Caco-2 (cell line): ENCODE measurements at regions not wholly inside any gene's neighbourhood (a gene's known extent, or its start where the extent isn't known, plus 50 kb on each side); places are given as distances from the start of the nearest gene placed in this dataset.

Experiments used
- BruUV-seq: library from RNA; stranded (reverse); fragments of 400-500 nt; replicated peaks from 2 replicates; lab custom pipeline; 2021; lab: Mats Ljungman, UMichigan
- CTCF ChIA-PET: fragments of 300-600 bp; sonication (Branson Sonifier 250); formaldehyde crosslinking; loops from one replicate; lab custom pipeline; 2022; ENCODE audit warnings: antibody characterized with exemption; lab: Charles Lee
- POLR2A ChIA-PET: fragments of 300-600 bp; sonication (Branson Sonifier 250); formaldehyde crosslinking; loops from one replicate; lab custom pipeline; 2022; ENCODE audit warnings: antibody characterized with exemption; lab: Charles Lee
- DNase-seq, 2 experiments: peaks; one replicate each; pipeline versions ENCODE4 v3.0.0 to v3.0.0-alpha.2; 2020 to 2022
- H3K27me3 ChIP-seq: replicated peaks from 2 replicates; pipeline ENCODE4 v1.6.0; 2011; ENCODE audit warnings: low read length; ENCODE audit not compliant: control insufficient read depth, insufficient read depth
- H3K36me3 ChIP-seq: 2 replicates; pipeline ENCODE4 v1.5.1; 2011; ENCODE audit warnings: low read length; ENCODE audit not compliant: control insufficient read depth, insufficient read depth
- H3K4me1 ChIP-seq: fragments of 250-450 bp; sonication (Bioruptor Pico); 2 replicates; pipeline ENCODE4 v1.5.1; 2020; ENCODE audit warnings: mild to moderate bottlenecking
- H3K4me3 ChIP-seq: 2 replicates; pipeline ENCODE4 v1.5.1; 2011; ENCODE audit warnings: low read depth, mild to moderate bottlenecking, control low read depth, low read length
- H3K9me3 ChIP-seq: fragments of 250-450 bp; sonication (Bioruptor Pico); 2 replicates; pipeline ENCODE4 v1.5.1; 2020; ENCODE audit warnings: mild to moderate bottlenecking, moderate library complexity
- H3K27ac Mint-ChIP-seq: one replicate; pipeline ENCODE4 v1.8.0; 2022; ENCODE audit warnings: mixed read lengths; ENCODE audit not compliant: unreplicated experiment
- H3K27me3 Mint-ChIP-seq: one replicate; pipeline ENCODE4 v1.8.0; 2022; ENCODE audit warnings: mixed read lengths; ENCODE audit not compliant: insufficient read depth, unreplicated experiment
- H3K36me3 Mint-ChIP-seq: one replicate; pipeline ENCODE4 v1.8.0; 2022; ENCODE audit warnings: mild to moderate bottlenecking, mixed read lengths; ENCODE audit not compliant: insufficient read depth, unreplicated experiment
- H3K4me1 Mint-ChIP-seq: one replicate; pipeline ENCODE4 v1.8.0; 2022; ENCODE audit warnings: low read depth, mixed read lengths; ENCODE audit not compliant: unreplicated experiment
- H3K4me3 Mint-ChIP-seq: one replicate; pipeline ENCODE4 v1.8.0; 2022; ENCODE audit warnings: mild to moderate bottlenecking, moderate library complexity, mixed read lengths; ENCODE audit not compliant: unreplicated experiment
- H3K9me3 Mint-ChIP-seq: one replicate; pipeline ENCODE4 v1.8.0; 2022; ENCODE audit warnings: mixed read lengths; ENCODE audit not compliant: unreplicated experiment
- intact Hi-C: fragments of 100-400 bp; cut with micrococcal nuclease; formaldehyde crosslinking; loops from one replicate; pipeline ENCODE4 v1.10.0; 2022; ENCODE audit not compliant: unreplicated experiment
- TF ChIP-seq, protein P1 (sequence below), 2 experiments: fragments of 200-600 bp in 1 of 2; IDR thresholded peaks; 1 replicate in 1 of 2; 2 replicates in 1 of 2; pipeline versions ENCODE4 v1.5.1 to v1.8.0; 2011 to 2022; ENCODE audit warnings: antibody characterized with exemption in 1 of 2, control low read depth in 1 of 2, inconsistent platforms in 1 of 2, low read depth in 1 of 2, low read length in 1 of 2, mild to moderate bottlenecking in 1 of 2, moderate library complexity in 1 of 2; ENCODE audit not compliant: insufficient read depth in 1 of 2, severe bottlenecking in 1 of 2, unreplicated experiment in 1 of 2

GRCh38 chr13:22298530-22298929 is 627.7 kb downstream of the FGF9 start:
- Histone ChIP-seq H3K4me1 (no peaks in the 10 kb centered on the region), H3K27me3 (no peaks in the 10 kb centered on the region), H3K4me3 (no peak overlapping the region), H3K36me3 (no peaks in the 10 kb centered on the region), H3K9me3 (0 out of 2 replicates have a peak, but pooled peaks cover 4% of the 10 kb centered on the region)
- Mint-ChIP-seq H3K27me3 (peaks cover 2% of the 10 kb centered on the region), H3K27ac (no peak overlapping the region), H3K9me3 (peaks cover 27% of the 10 kb centered on the region), H3K36me3 (no peaks in the 10 kb centered on the region), H3K4me1 (no peaks in the 10 kb centered on the region), H3K4me3 (no peak overlapping the region)
- intact Hi-C loops, result no loop called here
- no peak for DNase-seq
- ChIA-PET CTCF (no interaction called here), POLR2A (no interaction called here)
- TF ChIP-seq, protein P1, sequence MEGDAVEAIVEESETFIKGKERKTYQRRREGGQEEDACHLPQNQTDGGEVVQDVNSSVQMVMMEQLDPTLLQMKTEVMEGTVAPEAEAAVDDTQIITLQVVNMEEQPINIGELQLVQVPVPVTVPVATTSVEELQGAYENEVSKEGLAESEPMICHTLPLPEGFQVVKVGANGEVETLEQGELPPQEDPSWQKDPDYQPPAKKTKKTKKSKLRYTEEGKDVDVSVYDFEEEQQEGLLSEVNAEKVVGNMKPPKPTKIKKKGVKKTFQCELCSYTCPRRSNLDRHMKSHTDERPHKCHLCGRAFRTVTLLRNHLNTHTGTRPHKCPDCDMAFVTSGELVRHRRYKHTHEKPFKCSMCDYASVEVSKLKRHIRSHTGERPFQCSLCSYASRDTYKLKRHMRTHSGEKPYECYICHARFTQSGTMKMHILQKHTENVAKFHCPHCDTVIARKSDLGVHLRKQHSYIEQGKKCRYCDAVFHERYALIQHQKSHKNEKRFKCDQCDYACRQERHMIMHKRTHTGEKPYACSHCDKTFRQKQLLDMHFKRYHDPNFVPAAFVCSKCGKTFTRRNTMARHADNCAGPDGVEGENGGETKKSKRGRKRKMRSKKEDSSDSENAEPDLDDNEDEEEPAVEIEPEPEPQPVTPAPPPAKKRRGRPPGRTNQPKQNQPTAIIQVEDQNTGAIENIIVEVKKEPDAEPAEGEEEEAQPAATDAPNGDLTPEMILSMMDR (IDR thresholded peaks at IDR 0.05; ENCODE audit: insufficient read depth in 1 of 2, low read depth in 1 of 2, low read length in 1 of 2, severe bottlenecking in 1 of 2, unreplicated experiment in 1 of 2), result no peak
- BruUV-seq, result no TSS peak

- TF ChIP-seq, protein P1 (IDR thresholded peaks at IDR 0.05; ENCODE audit: insufficient read depth in 1 of 2, low read depth in 1 of 2, low read length in 1 of 2, severe bottlenecking in 1 of 2, unreplicated experiment in 1 of 2), result no peak
- no peaks in the 10 kb centered on the region for H3K4me1 ChIP-seq
- H3K9me3 ChIP-seq, result no peaks in the 10 kb centered on the region
- intact Hi-C loops, result no loop called here
- CTCF ChIA-PET, result no interaction called here
- no peak overlapping the region for H3K27ac Mint-ChIP-seq
- no peaks in the 10 kb centered on the region for H3K27me3 ChIP-seq
- BruUV-seq, result no TSS peak
- no peaks in the 10 kb centered on the region for H3K27me3 Mint-ChIP-seq
- no peaks in the 10 kb centered on the region for H3K36me3 Mint-ChIP-seq
- no peaks in the 10 kb centered on the region for H3K4me1 Mint-ChIP-seq
- H3K4me3 Mint-ChIP-seq, result no peak overlapping the region
- POLR2A ChIA-PET, result no interaction called here
- no peak for DNase-seq
- no peaks in the 10 kb centered on the region for H3K9me3 Mint-ChIP-seq
- H3K4me3 ChIP-seq, result no peak overlapping the region
- H3K36me3 ChIP-seq, result no peaks in the 10 kb centered on the region
Measured at GRCh38 chr13:22311734-22312404, 641.0 kb downstream of the FGF9 start.

DNA sequence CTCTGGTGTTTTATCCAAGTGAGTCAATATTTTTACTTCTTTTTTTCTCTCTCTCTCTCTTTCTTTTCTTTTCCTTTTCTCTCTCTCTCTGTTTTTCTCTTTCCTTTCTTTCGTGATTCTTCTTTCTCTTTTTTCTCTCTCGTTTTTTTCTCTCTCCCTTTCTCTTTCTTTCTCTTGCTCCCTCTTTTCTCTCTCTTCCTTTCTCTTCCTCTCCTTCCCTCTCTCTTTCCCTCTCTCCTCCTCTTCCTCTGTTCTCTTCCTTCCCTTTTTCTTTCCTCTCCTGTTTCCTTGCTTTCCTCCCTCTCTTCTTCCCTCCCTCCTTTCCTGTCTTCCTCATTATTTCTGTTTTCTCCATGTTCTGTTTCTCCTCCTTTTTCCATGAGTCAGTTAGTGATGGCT is 641.5 kb downstream of the FGF9 start:
- Mint-ChIP-seq H3K27me3 (no peaks in the 10 kb centered on the region), H3K9me3 (no peaks in the 10 kb centered on the region), H3K36me3 (no peaks in the 10 kb centered on the region), H3K4me1 (no peaks in the 10 kb centered on the region), H3K27ac (no peak overlapping the region), H3K4me3 (no peak overlapping the region)
- TF ChIP-seq, protein P1 (IDR thresholded peaks at IDR 0.05; ENCODE audit: insufficient read depth in 1 of 2, low read depth in 1 of 2, low read length in 1 of 2, severe bottlenecking in 1 of 2, unreplicated experiment in 1 of 2), result no peak
- intact Hi-C loops, result no loop called here
- CTCF ChIA-PET, result no interaction called here
- H3K4me3 ChIP-seq, result no peak overlapping the region
- H3K27me3 ChIP-seq, result no peaks in the 10 kb centered on the region
- POLR2A ChIA-PET, result no interaction called here
- no peaks in the 10 kb centered on the region for H3K36me3 ChIP-seq
- no peaks in the 10 kb centered on the region for H3K4me1 ChIP-seq
- H3K9me3 ChIP-seq, result no peaks in the 10 kb centered on the region
- DNase-seq, result no peak
- BruUV-seq, result no TSS peak
